ENCODE measurements at regions not wholly inside any gene's neighbourhood (a gene's known extent, or its start where the extent isn't known, plus 50 kb on each side); places are given as distances from the start of the nearest gene placed in this dataset.

GRCh38 chr6:156717542-156717941, 59.6 kb upstream of the ARID1B start:
- Histone ChIP-seq H3K27me3 (no peaks in the 10 kb centered on the region), H3K9me3 (no peaks in the 10 kb centered on the region), H3K4me1 (peaks cover 2% of the 10 kb centered on the region; the same call in 1 of the 2 replicates), H3K4me3 (ENCODE audit: low read depth, low read length) (no peak overlapping the region), H3K36me3 (no peaks in the 10 kb centered on the region)
- DNase-seq, result no peak
- no peak for TF ChIP-seq CTCF (IDR thresholded peaks at IDR 0.05; ENCODE audit: low read depth, low read length)

- no peak for DNase-seq
- TF ChIP-seq CTCF (IDR thresholded peaks at IDR 0.05; ENCODE audit: low read depth, low read length), result no peak
- Histone ChIP-seq H3K4me3 (ENCODE audit: low read depth, low read length) (no peak overlapping the region), H3K27me3 (no peaks in the 10 kb centered on the region), H3K9me3 (no peaks in the 10 kb centered on the region), H3K4me1 (peaks cover 2% of the 10 kb centered on the region; the same call in 1 of the 2 replicates), H3K36me3 (no peaks in the 10 kb centered on the region)
These were observed 61.3 kb upstream of the ARID1B start for GRCh38 chr6:156715839-156716238.

GRCh38 chr6:156713548-156713947, 63.6 kb upstream of the ARID1B start:
- H3K36me3 ChIP-seq, result no peaks in the 10 kb centered on the region
- H3K9me3 ChIP-seq, result no peaks in the 10 kb centered on the region
- H3K4me1 ChIP-seq, result no peaks in the 10 kb centered on the region
- no peak for TF ChIP-seq CTCF (IDR thresholded peaks at IDR 0.05; ENCODE audit: low read depth, low read length)
- H3K4me3 ChIP-seq (ENCODE audit: low read depth, low read length), result no peak overlapping the region
- no peaks in the 10 kb centered on the region for H3K27me3 ChIP-seq
- no peak for DNase-seq

GRCh38 chr6:156710479-156710878, 66.7 kb upstream of the ARID1B start:
- TF ChIP-seq CTCF (IDR thresholded peaks at IDR 0.05; ENCODE audit: low read depth, low read length), result no peak
- Histone ChIP-seq H3K36me3 (no peaks in the 10 kb centered on the region), H3K9me3 (no peaks in the 10 kb centered on the region), H3K4me1 (no peaks in the 10 kb centered on the region), H3K4me3 (ENCODE audit: low read depth, low read length) (no peak overlapping the region), H3K27me3 (no peaks in the 10 kb centered on the region)
- DNase-seq, result no peak

- Histone ChIP-seq H3K27me3 (no peaks in the 10 kb centered on the region), H3K9me3 (no peaks in the 10 kb centered on the region), H3K36me3 (no peaks in the 10 kb centered on the region), H3K4me3 (ENCODE audit: low read depth, low read length) (no peak overlapping the region), H3K4me1 (no peaks in the 10 kb centered on the region)
- no peak for DNase-seq
- no peak for TF ChIP-seq CTCF (IDR thresholded peaks at IDR 0.05; ENCODE audit: low read depth, low read length)
These were observed 69.4 kb upstream of the ARID1B start for GRCh38 chr6:156707818-156708217.

GRCh38 chr6:156703719-156704118, 73.5 kb upstream of the ARID1B start:
- Histone ChIP-seq H3K4me1 (no peaks in the 10 kb centered on the region), H3K36me3 (no peaks in the 10 kb centered on the region), H3K9me3 (no peaks in the 10 kb centered on the region), H3K27me3 (no peaks in the 10 kb centered on the region), H3K4me3 (ENCODE audit: low read depth, low read length) (no peak overlapping the region)
- DNase-seq, result no peak
- TF ChIP-seq CTCF (IDR thresholded peaks at IDR 0.05; ENCODE audit: low read depth, low read length), result no peak

Measured in BE2C (cell line).